ENCODE measurements at regions not wholly inside any gene's neighbourhood (a gene's known extent, or its start where the extent isn't known, plus 50 kb on each side); places are given as distances from the start of the nearest gene placed in this dataset.

DNA sequence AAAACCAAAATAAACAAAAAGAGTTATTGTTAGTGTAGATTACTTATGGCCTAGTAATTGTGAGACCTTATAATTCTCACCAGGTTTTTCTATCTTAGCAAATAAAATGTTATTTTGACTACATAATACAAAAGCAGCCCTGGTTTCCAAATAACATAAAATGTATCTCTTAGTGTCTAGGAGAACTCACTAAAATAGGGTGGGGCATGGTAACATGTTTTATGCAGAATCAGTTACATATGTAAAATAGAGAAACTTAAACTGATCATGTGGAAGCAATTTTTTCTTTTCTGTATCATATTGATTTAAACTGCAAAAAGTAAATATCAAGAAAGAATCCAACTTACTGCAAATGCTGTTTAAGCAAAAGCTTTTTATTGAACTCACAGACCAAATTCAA is 431.1 kb upstream of the ALCAM start (continued):
- TF ChIP-seq, protein P1, sequence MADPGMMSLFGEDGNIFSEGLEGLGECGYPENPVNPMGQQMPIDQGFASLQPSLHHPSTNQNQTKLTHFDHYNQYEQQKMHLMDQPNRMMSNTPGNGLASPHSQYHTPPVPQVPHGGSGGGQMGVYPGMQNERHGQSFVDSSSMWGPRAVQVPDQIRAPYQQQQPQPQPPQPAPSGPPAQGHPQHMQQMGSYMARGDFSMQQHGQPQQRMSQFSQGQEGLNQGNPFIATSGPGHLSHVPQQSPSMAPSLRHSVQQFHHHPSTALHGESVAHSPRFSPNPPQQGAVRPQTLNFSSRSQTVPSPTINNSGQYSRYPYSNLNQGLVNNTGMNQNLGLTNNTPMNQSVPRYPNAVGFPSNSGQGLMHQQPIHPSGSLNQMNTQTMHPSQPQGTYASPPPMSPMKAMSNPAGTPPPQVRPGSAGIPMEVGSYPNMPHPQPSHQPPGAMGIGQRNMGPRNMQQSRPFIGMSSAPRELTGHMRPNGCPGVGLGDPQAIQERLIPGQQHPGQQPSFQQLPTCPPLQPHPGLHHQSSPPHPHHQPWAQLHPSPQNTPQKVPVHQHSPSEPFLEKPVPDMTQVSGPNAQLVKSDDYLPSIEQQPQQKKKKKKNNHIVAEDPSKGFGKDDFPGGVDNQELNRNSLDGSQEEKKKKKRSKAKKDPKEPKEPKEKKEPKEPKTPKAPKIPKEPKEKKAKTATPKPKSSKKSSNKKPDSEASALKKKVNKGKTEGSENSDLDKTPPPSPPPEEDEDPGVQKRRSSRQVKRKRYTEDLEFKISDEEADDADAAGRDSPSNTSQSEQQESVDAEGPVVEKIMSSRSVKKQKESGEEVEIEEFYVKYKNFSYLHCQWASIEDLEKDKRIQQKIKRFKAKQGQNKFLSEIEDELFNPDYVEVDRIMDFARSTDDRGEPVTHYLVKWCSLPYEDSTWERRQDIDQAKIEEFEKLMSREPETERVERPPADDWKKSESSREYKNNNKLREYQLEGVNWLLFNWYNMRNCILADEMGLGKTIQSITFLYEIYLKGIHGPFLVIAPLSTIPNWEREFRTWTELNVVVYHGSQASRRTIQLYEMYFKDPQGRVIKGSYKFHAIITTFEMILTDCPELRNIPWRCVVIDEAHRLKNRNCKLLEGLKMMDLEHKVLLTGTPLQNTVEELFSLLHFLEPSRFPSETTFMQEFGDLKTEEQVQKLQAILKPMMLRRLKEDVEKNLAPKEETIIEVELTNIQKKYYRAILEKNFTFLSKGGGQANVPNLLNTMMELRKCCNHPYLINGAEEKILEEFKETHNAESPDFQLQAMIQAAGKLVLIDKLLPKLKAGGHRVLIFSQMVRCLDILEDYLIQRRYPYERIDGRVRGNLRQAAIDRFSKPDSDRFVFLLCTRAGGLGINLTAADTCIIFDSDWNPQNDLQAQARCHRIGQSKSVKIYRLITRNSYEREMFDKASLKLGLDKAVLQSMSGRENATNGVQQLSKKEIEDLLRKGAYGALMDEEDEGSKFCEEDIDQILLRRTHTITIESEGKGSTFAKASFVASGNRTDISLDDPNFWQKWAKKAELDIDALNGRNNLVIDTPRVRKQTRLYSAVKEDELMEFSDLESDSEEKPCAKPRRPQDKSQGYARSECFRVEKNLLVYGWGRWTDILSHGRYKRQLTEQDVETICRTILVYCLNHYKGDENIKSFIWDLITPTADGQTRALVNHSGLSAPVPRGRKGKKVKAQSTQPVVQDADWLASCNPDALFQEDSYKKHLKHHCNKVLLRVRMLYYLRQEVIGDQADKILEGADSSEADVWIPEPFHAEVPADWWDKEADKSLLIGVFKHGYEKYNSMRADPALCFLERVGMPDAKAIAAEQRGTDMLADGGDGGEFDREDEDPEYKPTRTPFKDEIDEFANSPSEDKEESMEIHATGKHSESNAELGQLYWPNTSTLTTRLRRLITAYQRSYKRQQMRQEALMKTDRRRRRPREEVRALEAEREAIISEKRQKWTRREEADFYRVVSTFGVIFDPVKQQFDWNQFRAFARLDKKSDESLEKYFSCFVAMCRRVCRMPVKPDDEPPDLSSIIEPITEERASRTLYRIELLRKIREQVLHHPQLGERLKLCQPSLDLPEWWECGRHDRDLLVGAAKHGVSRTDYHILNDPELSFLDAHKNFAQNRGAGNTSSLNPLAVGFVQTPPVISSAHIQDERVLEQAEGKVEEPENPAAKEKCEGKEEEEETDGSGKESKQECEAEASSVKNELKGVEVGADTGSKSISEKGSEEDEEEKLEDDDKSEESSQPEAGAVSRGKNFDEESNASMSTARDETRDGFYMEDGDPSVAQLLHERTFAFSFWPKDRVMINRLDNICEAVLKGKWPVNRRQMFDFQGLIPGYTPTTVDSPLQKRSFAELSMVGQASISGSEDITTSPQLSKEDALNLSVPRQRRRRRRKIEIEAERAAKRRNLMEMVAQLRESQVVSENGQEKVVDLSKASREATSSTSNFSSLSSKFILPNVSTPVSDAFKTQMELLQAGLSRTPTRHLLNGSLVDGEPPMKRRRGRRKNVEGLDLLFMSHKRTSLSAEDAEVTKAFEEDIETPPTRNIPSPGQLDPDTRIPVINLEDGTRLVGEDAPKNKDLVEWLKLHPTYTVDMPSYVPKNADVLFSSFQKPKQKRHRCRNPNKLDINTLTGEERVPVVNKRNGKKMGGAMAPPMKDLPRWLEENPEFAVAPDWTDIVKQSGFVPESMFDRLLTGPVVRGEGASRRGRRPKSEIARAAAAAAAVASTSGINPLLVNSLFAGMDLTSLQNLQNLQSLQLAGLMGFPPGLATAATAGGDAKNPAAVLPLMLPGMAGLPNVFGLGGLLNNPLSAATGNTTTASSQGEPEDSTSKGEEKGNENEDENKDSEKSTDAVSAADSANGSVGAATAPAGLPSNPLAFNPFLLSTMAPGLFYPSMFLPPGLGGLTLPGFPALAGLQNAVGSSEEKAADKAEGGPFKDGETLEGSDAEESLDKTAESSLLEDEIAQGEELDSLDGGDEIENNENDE (IDR thresholded peaks at IDR 0.05; ENCODE audit: insufficient replicate concordance, low read length), result no peak
- TF ChIP-seq RBBP5 (IDR thresholded peaks at IDR 0.05; ENCODE audit: borderline replicate concordance, low read depth, low read length) (no peak), CHD2 (IDR thresholded peaks at IDR 0.05; ENCODE audit: low read length) (no peak), BRCA1 (IDR thresholded peaks at IDR 0.05; ENCODE audit: low read depth, low read length) (no peak)
